HEK293 (cell line): ENCODE measurements at regions not wholly inside any gene's neighbourhood (a gene's known extent, or its start where the extent isn't known, plus 50 kb on each side); places are given as distances from the start of the nearest gene placed in this dataset.

ENCODE experiments used
- CTCF ChIA-PET: fragments of 350-600 bp; formaldehyde crosslinking; extraction: SDS; loops from one replicate; lab custom pipeline; 2021; ENCODE audit warnings: antibody characterized with exemption; lab: Yijun Ruan, JAX
- POLR2A ChIA-PET: fragments of 300-600 bp; formaldehyde crosslinking; extraction: SDS; loops from one replicate; lab custom pipeline; 2020; ENCODE audit warnings: antibody characterized with exemption, inconsistent platforms; lab: Yijun Ruan, JAX
- H3K27ac ChIP-seq: fragments of 200-500 bp; sonication (Bioruptor generic); 2 replicates; pipeline ENCODE4 v1.5.1; 2014; ENCODE audit warnings: low read depth, low read length, control low read depth, inconsistent platforms; ENCODE audit errors: extremely low read depth
- H3K36me3 ChIP-seq, 2 experiments: fragments of 200-500 bp in 1 of 2; sonication (Bioruptor generic) in 1 of 2; 1 replicate in 1 of 2; 2 replicates in 1 of 2; pipeline ENCODE4 v1.5.1; 2014 to 2017; ENCODE audit warnings: inconsistent platforms in 2 of 2, low read length in 2 of 2; ENCODE audit not compliant: control insufficient read depth in 2 of 2, insufficient read depth in 1 of 2
- H3K4me1 ChIP-seq: fragments of 200-500 bp; sonication (Bioruptor generic); 2 replicates; pipeline ENCODE4 v1.5.1; 2014; ENCODE audit warnings: mild to moderate bottlenecking, low read length, inconsistent platforms; ENCODE audit not compliant: control insufficient read depth, insufficient read depth
- H3K4me3 ChIP-seq: 2 replicates; pipeline ENCODE4 v1.5.1; 2011; ENCODE audit warnings: low read depth, mild to moderate bottlenecking, control low read depth, low read length, moderate library complexity
- H3K9me3 ChIP-seq: fragments of 200-500 bp; sonication (Bioruptor generic); 2 replicates; pipeline ENCODE4 v1.5.1; 2014; ENCODE audit warnings: low read depth, low read length, inconsistent platforms; ENCODE audit not compliant: control insufficient read depth, insufficient read depth
- GFI1B ChIP-seq: fragments of 450-650 bp; formaldehyde crosslinking; IDR thresholded peaks from 2 replicates; pipeline ENCODE4 v1.5.1; 2016; ENCODE audit warnings: missing biosample characterization, missing genetic modification characterization
- KLF7 ChIP-seq: fragments of 450-650 bp; formaldehyde crosslinking; IDR thresholded peaks from 2 replicates; pipeline ENCODE4 v1.5.1; 2016; ENCODE audit warnings: missing biosample characterization, missing genetic modification characterization, borderline replicate concordance
- OVOL3 ChIP-seq: fragments of 450-650 bp; formaldehyde crosslinking; IDR thresholded peaks from 2 replicates; pipeline ENCODE4 v1.5.1; 2016; ENCODE audit warnings: missing biosample characterization, missing genetic modification characterization
- PRDM1 ChIP-seq: fragments of 450-650 bp; formaldehyde crosslinking; IDR thresholded peaks from 2 replicates; pipeline ENCODE4; 2016; ENCODE audit warnings: missing biosample characterization, missing genetic modification characterization
- SP3 ChIP-seq: fragments of 450-650 bp; formaldehyde crosslinking; IDR thresholded peaks from 2 replicates; pipeline ENCODE4 v1.5.1; 2016; ENCODE audit warnings: missing biosample characterization, missing genetic modification characterization
- ZEB2 ChIP-seq: fragments of 450-650 bp; formaldehyde crosslinking; IDR thresholded peaks from 2 replicates; pipeline ENCODE4 v1.5.1; 2016; ENCODE audit warnings: missing biosample characterization, missing genetic modification characterization
- ZNF138 ChIP-seq: fragments of 450-650 bp; formaldehyde crosslinking; IDR thresholded peaks from 2 replicates; pipeline ENCODE4 v1.5.1; 2016; ENCODE audit warnings: missing biosample characterization, missing genetic modification characterization, borderline replicate concordance
- ZNF16 ChIP-seq: fragments of 450-650 bp; formaldehyde crosslinking; IDR thresholded peaks from 2 replicates; pipeline ENCODE4 v1.5.1; 2016; ENCODE audit warnings: low read depth, missing biosample characterization, missing genetic modification characterization
- ZNF202 ChIP-seq: fragments of 450-650 bp; formaldehyde crosslinking; IDR thresholded peaks from 2 replicates; pipeline ENCODE4 v1.5.1; 2016; ENCODE audit warnings: missing biosample characterization, missing genetic modification characterization, borderline replicate concordance
- ZNF366 ChIP-seq: fragments of 450-650 bp; formaldehyde crosslinking; conservative IDR thresholded peaks from 2 replicates; pipeline ENCODE4 v1.5.1; 2016; ENCODE audit warnings: missing biosample characterization, missing genetic modification characterization
- ZNF416 ChIP-seq: fragments of 450-650 bp; formaldehyde crosslinking; IDR thresholded peaks from 2 replicates; pipeline ENCODE4 v1.5.1; 2016; ENCODE audit warnings: missing biosample characterization, missing genetic modification characterization
- ZNF48 ChIP-seq: fragments of 450-650 bp; formaldehyde crosslinking; IDR thresholded peaks from 2 replicates; pipeline ENCODE4 v1.5.1; 2016; ENCODE audit warnings: missing biosample characterization, missing genetic modification characterization
- ZNF560 ChIP-seq: fragments of 450-650 bp; formaldehyde crosslinking; IDR thresholded peaks from 2 replicates; pipeline ENCODE4 v1.5.1; 2017; ENCODE audit warnings: missing biosample characterization, missing genetic modification characterization, borderline replicate concordance
- ZXDB ChIP-seq: fragments of 450-650 bp; formaldehyde crosslinking; IDR thresholded peaks from 2 replicates; pipeline ENCODE4 v1.5.1; 2016; ENCODE audit warnings: missing biosample characterization, missing genetic modification characterization
- TF ChIP-seq, protein P1 (sequence below): fragments of 450-650 bp; formaldehyde crosslinking; IDR thresholded peaks from 2 replicates; pipeline ENCODE4 v1.5.1; 2016; ENCODE audit warnings: missing biosample characterization, missing genetic modification characterization
- TF ChIP-seq, protein P2 (sequence below): fragments of 450-650 bp; formaldehyde crosslinking; IDR thresholded peaks from 2 replicates; pipeline ENCODE4 v1.5.1; 2016; ENCODE audit warnings: missing biosample characterization, missing genetic modification characterization
- TF ChIP-seq, protein P3 (sequence below): fragments of 450-650 bp; formaldehyde crosslinking; IDR thresholded peaks from 2 replicates; pipeline ENCODE4 v1.5.1; 2016; ENCODE audit warnings: missing biosample characterization, missing genetic modification characterization
- TF ChIP-seq, protein P4 (sequence below): fragments of 450-650 bp; formaldehyde crosslinking; IDR thresholded peaks from 2 replicates; pipeline ENCODE4 v1.5.1; 2016; ENCODE audit warnings: missing biosample characterization, missing genetic modification characterization, low read depth
- TF ChIP-seq, protein P5 (sequence below): fragments of 450-650 bp; IDR thresholded peaks from 2 replicates; pipeline ENCODE4 v1.5.1; 2018; ENCODE audit warnings: missing biosample characterization, missing genetic modification characterization

DNA sequence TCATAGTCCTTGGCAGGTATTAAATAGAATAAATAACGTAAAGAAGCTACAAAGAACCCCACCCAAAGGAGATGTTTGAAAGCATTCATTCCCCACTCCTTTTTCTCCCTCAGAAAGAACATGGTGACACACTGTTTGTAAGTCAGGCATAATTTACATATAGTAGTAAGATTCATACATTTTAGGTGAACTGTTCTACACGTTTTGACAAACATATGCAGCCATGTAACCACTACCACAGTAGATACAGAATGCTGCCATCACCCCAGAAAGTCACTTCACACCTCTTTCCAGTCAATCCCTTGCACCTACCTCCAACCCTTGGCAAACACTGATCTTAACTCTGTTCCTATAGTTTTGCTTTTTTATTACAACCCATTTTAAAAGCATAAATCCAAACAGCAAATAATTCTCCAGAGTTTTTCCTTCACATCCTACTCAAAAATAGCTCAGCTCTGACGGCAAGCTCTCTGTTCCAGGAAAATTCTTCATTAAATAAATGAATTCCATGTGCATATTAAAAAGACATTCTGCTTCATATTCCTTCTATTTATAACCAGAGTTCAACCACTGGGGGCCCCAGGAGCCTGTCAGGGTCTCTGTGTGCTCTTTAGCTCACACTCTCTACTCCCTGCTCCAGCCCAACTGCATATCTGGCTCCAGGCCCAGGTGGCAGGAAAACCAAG, 258.8 kb downstream of the PLPP3 start:
- no peak for TF ChIP-seq ZXDB
- TF ChIP-seq SP3 (tag by site-specific recombination) = no peak
- TF ChIP-seq, protein P1, sequence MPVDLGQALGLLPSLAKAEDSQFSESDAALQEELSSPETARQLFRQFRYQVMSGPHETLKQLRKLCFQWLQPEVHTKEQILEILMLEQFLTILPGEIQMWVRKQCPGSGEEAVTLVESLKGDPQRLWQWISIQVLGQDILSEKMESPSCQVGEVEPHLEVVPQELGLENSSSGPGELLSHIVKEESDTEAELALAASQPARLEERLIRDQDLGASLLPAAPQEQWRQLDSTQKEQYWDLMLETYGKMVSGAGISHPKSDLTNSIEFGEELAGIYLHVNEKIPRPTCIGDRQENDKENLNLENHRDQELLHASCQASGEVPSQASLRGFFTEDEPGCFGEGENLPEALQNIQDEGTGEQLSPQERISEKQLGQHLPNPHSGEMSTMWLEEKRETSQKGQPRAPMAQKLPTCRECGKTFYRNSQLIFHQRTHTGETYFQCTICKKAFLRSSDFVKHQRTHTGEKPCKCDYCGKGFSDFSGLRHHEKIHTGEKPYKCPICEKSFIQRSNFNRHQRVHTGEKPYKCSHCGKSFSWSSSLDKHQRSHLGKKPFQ (tag by site-specific recombination) = no peak
- TF ChIP-seq, protein P2, sequence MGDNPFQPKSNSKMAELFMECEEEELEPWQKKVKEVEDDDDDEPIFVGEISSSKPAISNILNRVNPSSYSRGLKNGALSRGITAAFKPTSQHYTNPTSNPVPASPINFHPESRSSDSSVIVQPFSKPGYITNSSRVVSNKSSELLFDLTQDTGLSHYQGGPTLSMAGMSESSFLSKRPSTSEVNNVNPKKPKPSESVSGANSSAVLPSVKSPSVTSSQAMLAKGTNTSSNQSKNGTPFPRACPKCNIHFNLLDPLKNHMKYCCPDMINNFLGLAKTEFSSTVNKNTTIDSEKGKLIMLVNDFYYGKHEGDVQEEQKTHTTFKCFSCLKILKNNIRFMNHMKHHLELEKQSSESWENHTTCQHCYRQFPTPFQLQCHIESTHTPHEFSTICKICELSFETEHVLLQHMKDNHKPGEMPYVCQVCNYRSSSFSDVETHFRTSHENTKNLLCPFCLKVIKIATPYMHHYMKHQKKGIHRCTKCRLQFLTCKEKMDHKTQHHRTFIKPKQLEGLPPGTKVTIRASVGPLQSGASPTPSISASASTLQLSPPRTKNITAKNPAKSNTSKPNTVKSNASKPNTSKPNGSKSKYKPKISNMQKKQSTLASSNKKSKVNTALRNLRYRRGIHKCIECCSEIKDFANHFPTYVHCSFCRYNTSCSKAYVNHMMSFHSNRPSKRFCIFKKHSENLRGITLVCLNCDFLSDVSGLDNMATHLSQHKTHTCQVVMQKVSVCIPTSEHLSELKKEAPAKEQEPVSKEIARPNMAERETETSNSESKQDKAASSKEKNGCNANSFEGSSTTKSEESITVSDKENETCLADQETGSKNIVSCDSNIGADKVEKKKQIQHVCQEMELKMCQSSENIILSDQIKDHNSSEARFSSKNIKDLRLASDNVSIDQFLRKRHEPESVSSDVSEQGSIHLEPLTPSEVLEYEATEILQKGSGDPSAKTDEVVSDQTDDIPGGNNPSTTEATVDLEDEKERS (tag by site-specific recombination) = no peak
- no peak for TF ChIP-seq KLF7 (tag by site-specific recombination)
- no peak for TF ChIP-seq PRDM1 (tag by site-specific recombination)
- no peak overlapping the region for H3K27ac ChIP-seq
- no peaks in the 10 kb centered on the region for H3K9me3 ChIP-seq
- POLR2A ChIA-PET = no interaction called here
- no peak overlapping the region for H3K4me3 ChIP-seq
- CTCF ChIA-PET = interaction anchor here (0.7 to 0.9 kb wide), 2 partner anchors 12 to 257 kb away, joined by 3 read pairs; no protein-coding TSS in a partner anchor
- H3K4me1 ChIP-seq = no peaks in the 10 kb centered on the region
- no peaks in the 10 kb centered on the region for H3K36me3 ChIP-seq

DNA sequence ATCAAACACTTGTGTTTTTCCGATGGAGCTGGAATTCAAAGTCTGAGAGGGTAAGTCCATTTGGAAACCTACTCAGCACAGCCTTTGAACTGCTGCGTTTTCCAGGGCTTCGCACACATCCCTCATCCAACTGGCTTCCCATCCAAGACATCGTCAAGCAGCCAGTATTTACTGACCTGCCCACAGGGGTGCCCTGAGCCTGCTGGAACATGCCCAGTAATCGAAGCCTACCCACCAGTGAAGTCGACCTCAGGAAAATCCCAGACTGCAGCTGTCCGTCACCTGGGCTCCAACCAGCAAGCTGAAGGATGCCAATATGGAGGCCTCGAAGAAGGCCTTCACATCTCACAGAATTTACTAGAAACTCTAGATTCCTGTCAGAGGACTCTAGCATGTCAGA, 261.6 kb downstream of the PLPP3 start:
- no peak overlapping the region for H3K27ac ChIP-seq
- POLR2A ChIA-PET = no interaction called here
- CTCF ChIA-PET = interaction anchor here (0.7 kb wide), 1 partner anchor 17 kb away, joined by 3 read pairs; no protein-coding TSS in a partner anchor
- no peaks in the 10 kb centered on the region for H3K36me3 ChIP-seq
- no peak overlapping the region for H3K4me3 ChIP-seq
- H3K4me1 ChIP-seq = no peaks in the 10 kb centered on the region
- TF ChIP-seq ZNF560 (tag by site-specific recombination) (no peak), GFI1B (tag by site-specific recombination) (no peak), ZNF416 (tag by site-specific recombination) (no peak), ZNF202 (no peak), ZXDB (no peak), ZEB2 (no peak), ZNF48 (tag by site-specific recombination) (no peak)
- TF ChIP-seq, protein P3, sequence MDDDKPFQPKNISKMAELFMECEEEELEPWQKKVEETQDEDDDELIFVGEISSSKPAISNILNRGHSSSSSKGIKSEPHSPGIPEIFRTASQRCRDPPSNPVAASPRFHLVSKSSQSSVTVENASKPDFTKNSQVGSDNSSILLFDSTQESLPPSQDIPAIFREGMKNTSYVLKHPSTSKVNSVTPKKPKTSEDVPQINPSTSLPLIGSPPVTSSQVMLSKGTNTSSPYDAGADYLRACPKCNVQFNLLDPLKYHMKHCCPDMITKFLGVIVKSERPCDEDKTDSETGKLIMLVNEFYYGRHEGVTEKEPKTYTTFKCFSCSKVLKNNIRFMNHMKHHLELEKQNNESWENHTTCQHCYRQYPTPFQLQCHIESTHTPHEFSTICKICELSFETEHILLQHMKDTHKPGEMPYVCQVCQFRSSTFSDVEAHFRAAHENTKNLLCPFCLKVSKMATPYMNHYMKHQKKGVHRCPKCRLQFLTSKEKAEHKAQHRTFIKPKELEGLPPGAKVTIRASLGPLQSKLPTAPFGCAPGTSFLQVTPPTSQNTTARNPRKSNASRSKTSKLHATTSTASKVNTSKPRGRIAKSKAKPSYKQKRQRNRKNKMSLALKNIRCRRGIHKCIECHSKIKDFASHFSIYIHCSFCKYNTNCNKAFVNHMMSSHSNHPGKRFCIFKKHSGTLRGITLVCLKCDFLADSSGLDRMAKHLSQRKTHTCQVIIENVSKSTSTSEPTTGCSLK (tag by site-specific recombination) = no peak
- H3K9me3 ChIP-seq = no peaks in the 10 kb centered on the region

DNA sequence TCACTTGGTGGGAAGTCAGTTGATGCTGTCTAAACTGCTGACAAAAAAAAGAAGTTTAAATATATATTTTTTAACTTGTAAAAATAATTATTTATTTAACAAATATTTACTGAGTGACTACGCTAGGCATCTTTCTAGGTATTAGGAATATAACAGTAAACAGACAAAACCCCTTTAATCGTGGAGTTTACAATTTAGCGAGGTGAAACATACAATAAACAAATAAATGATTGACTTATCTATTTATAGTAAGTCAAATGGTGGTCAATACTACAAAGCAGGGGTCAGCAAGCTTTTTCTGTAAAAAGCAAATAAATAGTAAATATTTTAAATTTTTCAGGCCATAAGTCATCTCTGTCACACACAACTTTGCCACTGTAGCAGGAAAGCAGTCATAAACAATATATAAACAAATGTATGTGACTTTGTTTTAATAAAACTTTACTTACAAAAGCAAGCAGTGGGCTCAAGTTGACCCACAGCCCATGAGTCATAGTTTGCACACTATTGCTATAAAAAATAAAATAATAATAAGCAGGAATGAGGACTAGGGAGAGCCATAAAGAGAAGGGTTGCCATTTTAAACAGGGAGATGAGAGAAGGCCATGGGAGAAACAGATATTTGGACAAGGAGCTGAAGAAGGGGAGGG, 263.9 kb downstream of the PLPP3 start:
- H3K27ac ChIP-seq = no peak overlapping the region
- H3K36me3 ChIP-seq = no peaks in the 10 kb centered on the region
- POLR2A ChIA-PET = no interaction called here
- no peak overlapping the region for H3K4me3 ChIP-seq
- H3K4me1 ChIP-seq = no peaks in the 10 kb centered on the region
- CTCF ChIA-PET = no interaction called here
- no peaks in the 10 kb centered on the region for H3K9me3 ChIP-seq
- TF ChIP-seq, protein P4, sequence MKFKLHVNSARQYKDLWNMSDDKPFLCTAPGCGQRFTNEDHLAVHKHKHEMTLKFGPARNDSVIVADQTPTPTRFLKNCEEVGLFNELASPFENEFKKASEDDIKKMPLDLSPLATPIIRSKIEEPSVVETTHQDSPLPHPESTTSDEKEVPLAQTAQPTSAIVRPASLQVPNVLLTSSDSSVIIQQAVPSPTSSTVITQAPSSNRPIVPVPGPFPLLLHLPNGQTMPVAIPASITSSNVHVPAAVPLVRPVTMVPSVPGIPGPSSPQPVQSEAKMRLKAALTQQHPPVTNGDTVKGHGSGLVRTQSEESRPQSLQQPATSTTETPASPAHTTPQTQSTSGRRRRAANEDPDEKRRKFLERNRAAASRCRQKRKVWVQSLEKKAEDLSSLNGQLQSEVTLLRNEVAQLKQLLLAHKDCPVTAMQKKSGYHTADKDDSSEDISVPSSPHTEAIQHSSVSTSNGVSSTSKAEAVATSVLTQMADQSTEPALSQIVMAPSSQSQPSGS (tag by site-specific recombination) = no peak
- TF ChIP-seq, protein P5, sequence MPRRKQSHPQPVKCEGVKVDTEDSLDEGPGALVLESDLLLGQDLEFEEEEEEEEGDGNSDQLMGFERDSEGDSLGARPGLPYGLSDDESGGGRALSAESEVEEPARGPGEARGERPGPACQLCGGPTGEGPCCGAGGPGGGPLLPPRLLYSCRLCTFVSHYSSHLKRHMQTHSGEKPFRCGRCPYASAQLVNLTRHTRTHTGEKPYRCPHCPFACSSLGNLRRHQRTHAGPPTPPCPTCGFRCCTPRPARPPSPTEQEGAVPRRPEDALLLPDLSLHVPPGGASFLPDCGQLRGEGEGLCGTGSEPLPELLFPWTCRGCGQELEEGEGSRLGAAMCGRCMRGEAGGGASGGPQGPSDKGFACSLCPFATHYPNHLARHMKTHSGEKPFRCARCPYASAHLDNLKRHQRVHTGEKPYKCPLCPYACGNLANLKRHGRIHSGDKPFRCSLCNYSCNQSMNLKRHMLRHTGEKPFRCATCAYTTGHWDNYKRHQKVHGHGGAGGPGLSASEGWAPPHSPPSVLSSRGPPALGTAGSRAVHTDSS (tag by site-specific recombination) = no peak
- TF ChIP-seq SP3 (tag by site-specific recombination) (no peak), ZNF16 (tag by site-specific recombination) (no peak), ZNF138 (tag by site-specific recombination) (no peak), ZNF366 (tag by site-specific recombination) (no peak), OVOL3 (tag by site-specific recombination) (no peak)
